Central memory CD4-positive, alpha-beta T cell (primary cell): ENCODE measurements at regions not wholly inside any gene's neighbourhood (a gene's known extent, or its start where the extent isn't known, plus 50 kb on each side); places are given as distances from the start of the nearest gene placed in this dataset.
"Not testable (repeated sequence)": the region's sequence is repeated elsewhere in the genome, so short reads cannot be mapped to it uniquely, and the experiment has no call there.

Experiments used
- DNase-seq: peaks from one replicate; pipeline ENCODE4 v3.0.0; 2022

GRCh38 chr7:68729371-68729770 is 868.9 kb upstream of the AUTS2 start:
- DNase-seq, result no peak

- DNase-seq, result no peak
Measured at GRCh38 chr7:68730194-68730593, 868.1 kb upstream of the AUTS2 start.

GRCh38 chr7:68730964-68731363 is 867.3 kb upstream of the AUTS2 start:
- DNase-seq, result no peak

DNA sequence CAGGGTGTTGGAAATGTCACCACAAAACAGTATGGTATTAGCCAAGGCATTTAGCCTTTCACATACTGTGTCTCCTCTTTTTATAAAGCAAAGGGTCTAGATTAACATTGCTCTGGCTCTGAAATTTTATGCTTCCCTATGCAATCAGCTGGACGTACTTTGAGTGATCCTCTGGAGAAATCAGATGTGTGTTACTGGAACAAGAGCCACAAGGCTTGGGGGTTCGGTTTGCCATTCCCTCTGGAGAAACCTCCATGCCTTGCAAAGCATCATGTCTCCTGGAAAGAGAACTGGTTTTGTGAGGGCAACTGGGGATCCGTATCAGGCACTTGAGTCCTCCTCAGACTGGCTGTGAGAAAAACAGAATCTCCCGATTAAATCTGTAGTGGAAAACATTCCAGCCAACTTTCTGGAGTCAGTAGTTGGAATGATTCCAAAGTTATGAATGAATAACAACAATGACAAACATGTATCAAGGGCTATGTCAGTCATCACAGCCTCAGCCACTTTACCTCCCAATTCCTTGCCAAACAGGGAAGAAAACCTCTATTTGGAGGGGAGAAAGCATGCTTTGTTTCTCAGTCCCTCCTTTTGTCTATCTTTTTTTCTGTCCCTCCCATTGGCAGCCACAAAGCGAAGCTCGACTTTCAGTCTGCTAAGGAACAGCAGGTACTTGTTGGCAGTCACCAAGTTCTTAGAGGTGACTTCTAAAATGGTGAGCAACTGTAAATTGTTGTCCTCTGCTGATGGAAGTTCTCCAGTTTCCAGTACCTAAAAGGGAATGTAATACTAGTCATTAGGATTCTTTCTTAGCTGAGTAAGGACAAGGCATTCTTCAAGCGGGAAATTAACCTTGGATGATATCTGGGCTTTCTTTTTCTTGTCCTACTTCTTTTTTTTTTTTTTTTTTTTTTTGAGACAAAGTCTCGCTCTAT is 864.8 kb upstream of the AUTS2 start:
- DNase-seq, result no peak

GRCh38 chr7:68734431-68734830 is 863.8 kb upstream of the AUTS2 start:
- no peak for DNase-seq

GRCh38 chr7:68739306-68739705 is 859.0 kb upstream of the AUTS2 start:
- no peak for DNase-seq

GRCh38 chr7:68744036-68744435 is 854.2 kb upstream of the AUTS2 start:
- no peak for DNase-seq

DNA sequence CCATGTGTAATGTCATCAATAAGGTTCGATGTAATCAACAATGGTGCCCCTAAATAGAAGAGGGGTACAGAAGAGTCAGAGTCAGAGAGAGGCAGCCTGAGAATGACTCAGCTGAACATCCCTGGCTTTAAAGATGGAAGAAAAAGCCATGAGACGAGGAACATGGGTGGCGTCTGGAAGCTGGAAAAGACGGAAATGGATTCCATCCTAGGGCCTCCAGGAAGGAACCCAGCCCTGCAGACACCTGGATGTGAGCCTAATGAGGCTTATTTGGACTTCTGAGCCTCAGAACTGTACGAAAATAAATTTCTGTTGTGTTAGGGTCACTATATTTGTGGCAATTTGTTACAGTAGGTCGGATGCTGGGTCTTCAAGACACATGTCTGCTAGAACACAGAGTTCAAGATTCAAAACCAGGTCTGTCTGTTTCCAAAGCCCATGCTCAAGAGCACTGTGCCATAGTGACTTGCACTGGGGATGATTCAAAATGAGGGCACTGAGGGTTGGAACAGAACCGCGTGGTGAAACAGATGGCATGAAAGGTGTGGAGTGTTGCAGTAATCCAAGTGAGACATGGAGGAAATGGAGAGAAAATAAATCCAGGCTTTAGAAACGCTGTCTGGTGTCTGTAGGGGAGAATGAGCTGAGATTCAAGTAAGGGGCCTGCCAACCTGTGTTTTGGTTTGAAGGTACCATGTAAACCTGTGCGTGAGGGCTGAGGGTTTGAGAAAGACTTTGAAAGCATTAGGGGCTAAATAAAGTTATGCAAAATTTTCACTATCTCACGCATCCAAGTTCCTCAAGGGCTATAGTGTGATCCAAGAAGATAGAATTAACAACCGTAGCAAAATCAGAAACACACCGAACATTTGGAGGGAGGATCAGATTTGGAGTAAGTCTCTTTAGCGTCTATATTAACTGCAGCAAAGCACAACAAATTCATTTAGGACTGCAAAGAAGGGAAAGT is 849.1 kb upstream of the AUTS2 start:
- DNase-seq, result no peak

- no peak for DNase-seq
Measured at GRCh38 chr7:68752485-68753178, 845.6 kb upstream of the AUTS2 start.

GRCh38 chr7:68754414-68754813 is 843.9 kb upstream of the AUTS2 start:
- DNase-seq, result no peak

GRCh38 chr7:68756986-68757495 is 841.2 kb upstream of the AUTS2 start:
- DNase-seq, result no peak

GRCh38 chr7:68760556-68760955 is 837.7 kb upstream of the AUTS2 start:
- DNase-seq, result no peak

GRCh38 chr7:68767462-68767861 is 830.8 kb upstream of the AUTS2 start:
- no peak for DNase-seq

GRCh38 chr7:68770649-68771048 is 827.6 kb upstream of the AUTS2 start:
- DNase-seq, result no peak

DNA sequence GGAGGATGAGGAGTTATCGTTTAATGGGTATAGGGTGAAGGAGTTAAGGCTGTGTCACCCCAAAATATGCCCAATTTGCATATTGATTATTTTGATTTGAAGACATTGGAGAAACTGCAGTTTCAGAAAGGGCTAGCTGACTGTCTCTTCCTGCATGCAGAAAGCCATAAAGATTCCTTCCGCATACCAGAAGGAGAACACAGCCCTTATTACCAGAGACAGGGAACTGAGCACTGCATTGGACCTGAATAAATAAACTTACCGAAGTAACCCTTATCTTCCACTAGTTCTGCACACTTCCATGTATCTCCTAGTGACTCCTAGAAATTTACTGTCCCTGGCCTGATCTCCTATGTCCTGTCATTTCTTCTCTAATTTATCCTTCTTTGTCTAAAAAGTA is 821.9 kb upstream of the AUTS2 start:
- DNase-seq, result no peak

DNA sequence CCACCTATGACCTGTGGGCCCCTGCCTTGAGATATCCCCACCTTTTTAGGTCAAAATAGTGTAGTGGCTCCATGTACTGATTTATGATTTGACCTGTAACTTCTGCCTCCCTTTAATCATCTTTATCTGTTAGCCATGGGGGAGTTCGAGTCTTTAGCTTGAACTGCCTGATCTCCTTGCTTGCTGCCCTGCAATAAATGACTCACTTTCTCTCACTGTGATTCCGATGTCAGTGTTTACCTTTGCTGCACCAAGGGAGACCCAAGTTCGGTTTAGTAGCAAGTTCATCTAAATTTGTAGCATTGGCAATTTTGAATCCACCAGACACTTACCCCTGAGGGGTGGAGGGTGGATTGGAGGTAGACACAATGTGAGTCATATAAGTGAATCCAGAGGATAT is 814.6 kb upstream of the AUTS2 start:
- no peak for DNase-seq

DNA sequence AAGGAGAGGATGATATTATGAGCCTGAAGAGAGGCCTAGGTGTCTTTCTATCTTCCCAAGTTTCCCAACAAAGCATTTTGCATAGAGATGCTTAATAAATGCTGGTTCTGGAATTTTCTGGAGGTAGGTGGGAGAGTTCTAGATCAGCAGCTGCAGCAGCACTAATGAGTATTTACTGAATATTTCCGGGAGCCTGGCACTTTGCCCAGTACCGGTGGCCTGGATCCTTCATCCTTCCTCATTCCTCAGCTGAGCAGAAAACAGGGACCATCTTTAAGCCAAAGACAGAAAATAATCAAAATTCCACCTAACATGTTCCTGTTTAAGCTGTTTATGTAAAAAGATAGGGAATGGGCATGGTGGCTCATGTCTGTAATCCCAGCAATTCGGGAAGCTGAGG is 813.2 kb upstream of the AUTS2 start:
- no peak for DNase-seq

GRCh38 chr7:68787566-68787965 is 810.7 kb upstream of the AUTS2 start:
- no peak for DNase-seq

DNA sequence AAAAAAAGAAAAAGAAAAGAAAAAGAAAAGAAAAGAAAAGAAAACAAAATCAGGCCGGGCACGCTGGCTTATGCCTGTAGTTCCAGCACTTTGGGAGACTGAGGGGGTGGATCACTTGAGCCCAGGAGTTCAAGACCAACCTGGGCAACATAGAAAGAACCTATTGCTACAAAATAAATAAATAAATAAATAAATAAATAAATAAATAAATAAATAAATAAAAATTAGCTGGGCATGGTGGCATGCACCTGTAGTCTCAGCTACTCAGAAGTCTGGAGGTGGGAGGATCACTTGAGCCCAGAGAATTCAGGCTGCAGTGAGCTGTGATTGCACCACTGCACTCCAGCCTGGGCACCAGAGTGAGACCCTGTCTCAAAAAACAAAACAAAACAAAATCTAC is 809.7 kb upstream of the AUTS2 start:
- DNase-seq, result not testable (repeated sequence)

DNA sequence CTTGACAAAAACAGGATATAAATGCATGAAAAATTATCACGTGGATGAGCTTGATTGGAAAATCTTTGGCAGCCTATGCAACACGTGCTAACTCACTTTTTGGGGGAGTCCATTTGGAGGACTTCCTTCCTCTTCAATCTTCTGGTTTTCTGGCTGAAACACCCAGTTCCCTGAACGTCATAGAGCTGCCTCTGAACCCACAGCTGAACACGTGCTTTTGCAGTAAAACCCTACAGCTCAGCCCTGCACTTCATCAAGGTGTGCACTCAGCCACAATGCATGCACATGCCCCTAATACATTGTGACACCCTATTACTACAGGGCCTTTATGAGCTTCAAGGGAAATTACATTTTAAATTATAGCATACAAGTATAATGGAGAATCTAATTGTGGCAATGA is 808.7 kb upstream of the AUTS2 start:
- no peak for DNase-seq

DNA sequence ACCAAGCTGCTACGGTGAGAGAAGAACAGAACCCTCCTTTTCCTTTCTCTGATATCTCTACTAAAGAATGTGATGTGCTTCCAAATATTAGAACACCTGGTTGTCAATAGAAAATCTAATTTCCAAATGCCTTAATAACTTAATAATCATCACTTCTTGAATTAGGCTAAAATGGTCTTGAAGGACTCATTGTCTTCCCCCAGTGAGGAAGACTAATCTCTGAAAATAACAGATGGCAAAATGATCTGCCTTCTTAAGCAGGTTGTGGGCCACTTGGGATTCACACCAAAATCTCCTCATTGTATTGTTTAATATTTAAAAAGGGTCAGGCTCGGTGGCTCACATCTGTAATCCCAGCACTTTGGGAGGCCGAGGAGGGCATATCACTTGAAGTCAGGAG is 805.9 kb upstream of the AUTS2 start:
- no peak for DNase-seq

DNA sequence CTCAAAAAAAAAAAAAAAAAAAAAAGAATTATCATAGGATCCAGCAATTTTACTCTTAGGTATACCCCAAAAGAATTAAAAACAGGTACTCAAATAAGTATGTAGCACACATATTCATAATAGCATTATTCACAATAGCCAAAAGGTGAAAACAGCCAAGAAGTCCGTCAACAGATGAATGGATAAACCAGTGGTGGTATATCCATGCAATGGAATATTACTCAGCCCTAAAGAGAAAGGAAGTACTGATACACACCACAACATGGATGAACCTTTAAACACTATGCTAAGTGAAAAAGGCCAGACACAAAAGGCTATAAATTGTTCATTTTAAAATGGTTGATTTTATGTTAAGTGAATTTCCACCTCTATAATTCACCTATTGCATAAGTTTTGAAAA is 804.8 kb upstream of the AUTS2 start:
- no peak for DNase-seq

- no peak for DNase-seq
Measured at GRCh38 chr7:68800316-68800715, 798.0 kb upstream of the AUTS2 start.
